ENCODE measurements at regions not wholly inside any gene's neighbourhood (a gene's known extent, or its start where the extent isn't known, plus 50 kb on each side); places are given as distances from the start of the nearest gene placed in this dataset.
"Not testable (repeated sequence)": the region's sequence is repeated elsewhere in the genome, so short reads cannot be mapped to it uniquely, and the experiment has no call there.

DNA sequence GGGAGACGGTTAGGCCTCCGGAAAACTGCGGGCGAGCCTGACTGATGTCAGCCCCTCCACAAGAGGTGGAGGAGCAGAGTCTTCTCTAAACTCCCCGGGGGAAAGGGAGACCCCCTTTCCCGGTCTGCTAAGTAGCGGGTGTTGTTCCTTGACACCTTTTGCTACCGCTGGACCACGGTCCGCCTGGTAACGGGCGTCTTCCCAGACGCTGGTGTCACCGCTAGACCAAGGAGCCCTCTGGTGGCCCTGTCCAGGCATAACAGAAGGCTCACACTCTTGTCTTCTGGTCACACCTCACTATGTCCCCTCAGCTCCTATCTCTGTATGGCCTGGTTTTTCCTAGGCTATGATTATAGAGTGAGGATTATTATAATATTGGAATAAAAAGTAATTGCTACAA lies 513.4 kb downstream of the AMY1C start:
- not testable (repeated sequence) for H3K56ac ChIP-seq (ENCODE audit: insufficient read length, low read depth, low read length); H2AK5ac ChIP-seq (ENCODE audit: insufficient read length, low read length); H3K79me2 ChIP-seq (ENCODE audit: insufficient read depth, low read length); H2BK15ac ChIP-seq (ENCODE audit: low read depth, low read length); H2AFZ ChIP-seq (ENCODE audit: low read length); H3K4me1 ChIP-seq (ENCODE audit: insufficient read depth, low read length); H3K23me2 ChIP-seq (ENCODE audit: insufficient read length, low read depth, low read length, poor library complexity, severe bottlenecking); H3K4me2 ChIP-seq (ENCODE audit: insufficient read depth, insufficient read length, low read length); H2BK12ac ChIP-seq (ENCODE audit: insufficient read length, low read depth, low read length); H3K14ac ChIP-seq (ENCODE audit: insufficient read depth, low read length); H3K27ac ChIP-seq (ENCODE audit: insufficient read length, low read depth, low read length); H3K27me3 Mint-ChIP-seq (ENCODE audit: low read depth); H3K4me3 Mint-ChIP-seq; H3K27ac Mint-ChIP-seq; H3K27me3 ChIP-seq (ENCODE audit: insufficient read depth, low read length); H3K9ac ChIP-seq (ENCODE audit: extremely low read depth, insufficient read length, low read length); H3T11ph ChIP-seq (ENCODE audit: low read length); H4K20me1 ChIP-seq (ENCODE audit: control insufficient read depth, insufficient read depth, insufficient read length); H3K9me3 ChIP-seq (ENCODE audit: control insufficient read depth, low read depth, low read length); H2BK5ac ChIP-seq (ENCODE audit: insufficient read length, low read length); H3K4me1 Mint-ChIP-seq; H4K91ac ChIP-seq (ENCODE audit: insufficient read length, low read depth, low read length); H2BK120ac ChIP-seq (ENCODE audit: low read depth, low read length, poor library complexity, severe bottlenecking); H4K5ac ChIP-seq (ENCODE audit: insufficient read length, low read depth, low read length); H3K4ac ChIP-seq (ENCODE audit: low read depth, low read length); H3K18ac ChIP-seq (ENCODE audit: insufficient read length, low read depth, low read length); H2BK20ac ChIP-seq (ENCODE audit: low read depth, low read length, poor library complexity, severe bottlenecking); H3K79me1 ChIP-seq (ENCODE audit: insufficient read depth, low read depth, low read length, poor library complexity, severe bottlenecking); H4K8ac ChIP-seq (replicated peaks; ENCODE audit: insufficient read length, low read depth, low read length); H3K23ac ChIP-seq (ENCODE audit: insufficient read length, low read depth, low read length)
- H3K9me3 Mint-ChIP-seq, result peaks cover 14 to 15% of the 10 kb centered on the region in 2 experiments
- TF ChIP-seq, protein P1, sequence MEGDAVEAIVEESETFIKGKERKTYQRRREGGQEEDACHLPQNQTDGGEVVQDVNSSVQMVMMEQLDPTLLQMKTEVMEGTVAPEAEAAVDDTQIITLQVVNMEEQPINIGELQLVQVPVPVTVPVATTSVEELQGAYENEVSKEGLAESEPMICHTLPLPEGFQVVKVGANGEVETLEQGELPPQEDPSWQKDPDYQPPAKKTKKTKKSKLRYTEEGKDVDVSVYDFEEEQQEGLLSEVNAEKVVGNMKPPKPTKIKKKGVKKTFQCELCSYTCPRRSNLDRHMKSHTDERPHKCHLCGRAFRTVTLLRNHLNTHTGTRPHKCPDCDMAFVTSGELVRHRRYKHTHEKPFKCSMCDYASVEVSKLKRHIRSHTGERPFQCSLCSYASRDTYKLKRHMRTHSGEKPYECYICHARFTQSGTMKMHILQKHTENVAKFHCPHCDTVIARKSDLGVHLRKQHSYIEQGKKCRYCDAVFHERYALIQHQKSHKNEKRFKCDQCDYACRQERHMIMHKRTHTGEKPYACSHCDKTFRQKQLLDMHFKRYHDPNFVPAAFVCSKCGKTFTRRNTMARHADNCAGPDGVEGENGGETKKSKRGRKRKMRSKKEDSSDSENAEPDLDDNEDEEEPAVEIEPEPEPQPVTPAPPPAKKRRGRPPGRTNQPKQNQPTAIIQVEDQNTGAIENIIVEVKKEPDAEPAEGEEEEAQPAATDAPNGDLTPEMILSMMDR (conservative IDR thresholded peaks at IDR 0.05), result peak; percentile 58; the same call in 2 of the 3 replicates
- peaks cover 4 to 11% (median 4%) of the 10 kb centered on the region in 3 experiments; a peak in 6 of 7 replicates for H3K36me3 Mint-ChIP-seq (ENCODE audit: insufficient read depth in 1 of 3, low read depth in 3 of 3)
- WGBS (ENCODE audit: extremely low coverage, insufficient read length, low lambda C conversion rate), result no CpG with 5 or more reads among the region's 14 CpGs
- DNase-seq, result peak; percentile 29

All from H9 (cell line).